PFSK-1 (cell line): ENCODE measurements at regions not wholly inside any gene's neighbourhood (a gene's known extent, or its start where the extent isn't known, plus 50 kb on each side); places are given as distances from the start of the nearest gene placed in this dataset.

Experiments used
- SIN3A ChIP-seq: IDR thresholded peaks from 2 replicates; pipeline ENCODE4 v1.6.1; 2012; ENCODE audit warnings: mild to moderate bottlenecking, low read length, moderate library complexity, borderline replicate concordance; ENCODE audit not compliant: insufficient read depth
- TAF1 ChIP-seq: IDR thresholded peaks from 2 replicates; pipeline ENCODE4 v1.6.1; 2012; ENCODE audit warnings: low read length, control low read depth, borderline replicate concordance; ENCODE audit not compliant: insufficient read depth

DNA sequence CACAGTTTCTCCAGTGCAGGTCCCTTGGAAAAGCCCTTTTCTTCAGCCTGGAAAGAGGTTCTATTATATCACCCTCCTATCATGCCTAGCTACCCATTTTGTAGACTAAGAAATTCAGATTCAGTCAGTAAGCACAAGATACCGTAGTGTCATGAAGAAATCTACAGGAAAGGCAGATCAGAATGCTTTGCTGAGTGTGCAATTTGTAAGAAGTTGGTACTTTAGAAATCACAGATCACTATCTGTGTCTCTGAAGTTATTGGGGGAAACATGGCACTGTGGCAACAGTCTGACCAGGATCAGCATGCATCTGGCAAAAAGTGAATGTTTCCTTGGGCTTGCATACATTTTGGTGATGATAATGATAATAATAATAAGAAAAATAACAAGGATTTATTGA lies 531.8 kb downstream of the EPHB1 start:
- TF ChIP-seq SIN3A = no peak
- TF ChIP-seq TAF1 = no peak
